ENCODE measurements at regions not wholly inside any gene's neighbourhood (a gene's known extent, or its start where the extent isn't known, plus 50 kb on each side); places are given as distances from the start of the nearest gene placed in this dataset.

DNA sequence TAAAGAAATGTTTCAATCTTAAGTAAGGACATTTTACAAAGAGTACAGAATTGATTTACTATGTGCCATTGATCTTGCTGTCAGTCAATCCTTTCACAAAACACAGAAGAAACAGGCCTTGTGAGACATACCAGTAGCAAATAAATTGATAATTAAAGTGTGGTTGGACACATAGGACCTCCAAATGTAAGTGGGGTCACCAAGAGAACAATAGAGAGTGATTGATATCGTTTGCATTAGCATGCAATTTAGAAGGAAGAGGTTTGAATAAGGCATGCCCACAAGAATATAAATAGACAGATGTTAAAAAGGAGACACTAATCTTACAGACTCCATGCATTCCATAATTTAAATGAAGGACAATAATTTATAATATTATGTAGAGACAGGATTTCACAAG, 1628.3 kb downstream of the PCDH9 start:
- Histone ChIP-seq H3K9me3 (ENCODE audit: severe bottlenecking) (no peaks in the 10 kb centered on the region), H3K27ac (no peak overlapping the region), H3K4me3 (ENCODE audit: low read depth, low read length) (no peak overlapping the region), H3K36me3 (no peaks in the 10 kb centered on the region), H3K27me3 (ENCODE audit: insufficient read depth, low read depth, severe bottlenecking) (no peaks in the 10 kb centered on the region)
- no peak for DNase-seq
- TF ChIP-seq, protein P1, sequence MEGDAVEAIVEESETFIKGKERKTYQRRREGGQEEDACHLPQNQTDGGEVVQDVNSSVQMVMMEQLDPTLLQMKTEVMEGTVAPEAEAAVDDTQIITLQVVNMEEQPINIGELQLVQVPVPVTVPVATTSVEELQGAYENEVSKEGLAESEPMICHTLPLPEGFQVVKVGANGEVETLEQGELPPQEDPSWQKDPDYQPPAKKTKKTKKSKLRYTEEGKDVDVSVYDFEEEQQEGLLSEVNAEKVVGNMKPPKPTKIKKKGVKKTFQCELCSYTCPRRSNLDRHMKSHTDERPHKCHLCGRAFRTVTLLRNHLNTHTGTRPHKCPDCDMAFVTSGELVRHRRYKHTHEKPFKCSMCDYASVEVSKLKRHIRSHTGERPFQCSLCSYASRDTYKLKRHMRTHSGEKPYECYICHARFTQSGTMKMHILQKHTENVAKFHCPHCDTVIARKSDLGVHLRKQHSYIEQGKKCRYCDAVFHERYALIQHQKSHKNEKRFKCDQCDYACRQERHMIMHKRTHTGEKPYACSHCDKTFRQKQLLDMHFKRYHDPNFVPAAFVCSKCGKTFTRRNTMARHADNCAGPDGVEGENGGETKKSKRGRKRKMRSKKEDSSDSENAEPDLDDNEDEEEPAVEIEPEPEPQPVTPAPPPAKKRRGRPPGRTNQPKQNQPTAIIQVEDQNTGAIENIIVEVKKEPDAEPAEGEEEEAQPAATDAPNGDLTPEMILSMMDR (IDR thresholded peaks at IDR 0.05; ENCODE audit: low read depth, low read length) = no peak

DNA sequence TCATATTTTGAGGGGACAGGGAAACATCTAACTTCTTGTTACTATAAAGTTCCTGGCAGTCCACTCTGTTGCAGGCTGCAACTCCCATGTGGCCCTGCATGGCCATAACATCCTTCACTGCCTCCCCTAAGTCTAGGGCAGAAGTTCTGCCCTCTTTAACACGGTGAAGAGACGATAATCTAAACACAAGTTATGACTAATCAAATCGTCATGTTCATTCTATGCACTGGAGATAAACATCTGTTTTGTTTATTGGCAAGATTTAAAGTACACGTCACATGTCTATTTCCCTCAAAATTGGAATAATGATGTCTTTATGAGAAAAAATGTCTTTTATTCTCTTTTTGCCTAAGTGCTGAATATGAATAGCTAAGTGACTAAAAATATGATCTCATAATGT, 1629.4 kb downstream of the PCDH9 start:
- H3K4me3 ChIP-seq (ENCODE audit: low read depth, low read length) = no peak overlapping the region
- TF ChIP-seq, protein P1 (IDR thresholded peaks at IDR 0.05; ENCODE audit: low read depth, low read length) = no peak
- no peak overlapping the region for H3K27ac ChIP-seq
- H3K9me3 ChIP-seq (ENCODE audit: severe bottlenecking) = no peaks in the 10 kb centered on the region
- no peaks in the 10 kb centered on the region for H3K27me3 ChIP-seq (ENCODE audit: insufficient read depth, low read depth, severe bottlenecking)
- no peak for DNase-seq
- H3K36me3 ChIP-seq = no peaks in the 10 kb centered on the region

DNA sequence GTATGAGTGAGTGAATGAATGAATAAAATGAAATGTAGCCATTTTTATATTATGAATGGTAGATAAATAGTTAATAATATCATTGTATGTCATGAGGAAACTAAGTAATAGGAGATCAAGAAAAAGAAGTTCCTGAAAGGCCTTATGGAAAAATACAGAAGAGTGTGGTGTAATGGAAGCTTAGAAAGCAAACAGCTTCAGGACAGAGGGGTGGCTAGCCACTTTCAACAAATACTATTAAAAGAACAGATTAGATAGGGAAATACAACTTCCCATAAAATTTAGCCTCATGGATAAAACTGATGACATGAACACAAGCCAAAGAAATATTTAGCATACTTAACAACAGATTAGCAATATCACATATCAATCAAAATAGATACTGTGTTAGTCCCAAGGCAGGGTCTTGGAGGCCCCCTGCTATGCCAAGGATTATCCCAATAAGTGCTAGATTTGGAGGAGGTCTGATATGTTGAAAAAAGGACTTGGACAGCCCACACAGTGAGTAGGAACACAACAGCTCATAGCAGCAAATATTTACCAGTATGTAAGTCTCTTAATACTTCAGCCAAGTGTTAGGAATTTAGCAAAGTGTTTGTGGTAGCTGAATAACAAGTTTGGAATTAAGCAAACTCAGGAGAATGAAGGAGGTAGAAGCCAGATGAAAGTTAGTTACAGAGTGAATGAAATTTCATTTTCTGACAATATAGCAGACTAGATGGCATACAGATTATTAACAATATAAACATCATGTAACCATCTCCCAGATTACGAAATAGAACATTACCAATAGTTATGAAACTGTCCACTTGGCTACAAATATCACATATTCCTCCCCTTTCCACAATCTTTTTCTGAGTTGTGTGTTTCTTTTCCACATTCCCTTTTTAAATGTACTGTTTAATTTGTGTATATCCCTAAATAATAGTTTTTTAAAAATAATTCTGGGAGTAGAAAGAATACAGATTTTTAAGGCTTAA, 1632.0 kb downstream of the PCDH9 start:
- no peaks in the 10 kb centered on the region for H3K9me3 ChIP-seq (ENCODE audit: severe bottlenecking)
- H3K4me3 ChIP-seq (ENCODE audit: low read depth, low read length) = no peak overlapping the region
- no peaks in the 10 kb centered on the region for H3K27me3 ChIP-seq (ENCODE audit: insufficient read depth, low read depth, severe bottlenecking)
- H3K27ac ChIP-seq = no peak overlapping the region
- TF ChIP-seq, protein P1 (IDR thresholded peaks at IDR 0.05; ENCODE audit: low read depth, low read length) = no peak
- no peaks in the 10 kb centered on the region for H3K36me3 ChIP-seq
- DNase-seq = no peak

DNA sequence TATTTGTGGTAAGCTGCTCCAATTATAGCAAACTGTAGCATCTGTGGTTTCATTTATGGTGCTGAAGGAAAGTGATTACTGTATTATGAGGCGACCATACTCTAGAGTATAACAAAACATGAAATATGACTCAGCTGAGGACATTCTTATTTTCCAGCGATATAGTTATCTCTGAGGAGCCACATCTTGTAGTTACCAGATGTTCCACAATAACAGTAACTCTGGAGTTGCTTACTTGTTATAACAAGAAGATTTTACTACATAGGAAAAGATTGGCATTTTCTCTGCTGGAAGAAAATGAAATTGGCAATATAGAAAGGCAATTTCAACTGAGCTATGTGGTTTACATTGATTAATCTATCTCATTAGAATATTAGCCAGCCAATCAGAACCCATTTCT, 1634.2 kb downstream of the PCDH9 start:
- no peak for DNase-seq
- TF ChIP-seq, protein P1 (IDR thresholded peaks at IDR 0.05; ENCODE audit: low read depth, low read length) = no peak
- Histone ChIP-seq H3K4me3 (ENCODE audit: low read depth, low read length) (no peak overlapping the region), H3K27me3 (ENCODE audit: insufficient read depth, low read depth, severe bottlenecking) (no peaks in the 10 kb centered on the region), H3K36me3 (no peaks in the 10 kb centered on the region), H3K27ac (no peak overlapping the region), H3K9me3 (ENCODE audit: severe bottlenecking) (no peaks in the 10 kb centered on the region)

DNA sequence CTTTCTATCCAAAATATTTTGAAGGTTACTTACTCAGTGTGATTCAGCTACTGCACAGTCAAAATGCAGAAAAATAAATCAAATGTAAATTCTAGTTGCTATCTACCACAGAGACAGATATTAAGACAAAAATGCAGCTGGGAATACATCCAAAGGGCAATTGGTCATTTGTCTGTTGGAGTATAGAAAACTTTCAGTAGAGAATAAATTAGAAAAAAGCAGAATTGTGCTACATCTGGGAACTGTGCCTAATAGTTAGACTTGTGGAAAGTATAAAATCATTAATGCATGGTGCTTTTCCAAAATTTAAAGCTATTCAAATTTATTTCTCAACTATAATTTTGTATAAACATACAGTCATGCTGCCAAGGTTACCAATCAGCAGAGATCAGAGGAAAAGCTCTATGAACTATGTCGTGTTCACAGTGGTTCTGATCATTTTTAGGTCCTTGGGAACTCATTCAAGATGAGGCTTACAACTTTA, 1635.8 kb downstream of the PCDH9 start:
- no peak overlapping the region for H3K4me3 ChIP-seq (ENCODE audit: low read depth, low read length)
- DNase-seq = no peak
- no peaks in the 10 kb centered on the region for H3K27me3 ChIP-seq (ENCODE audit: insufficient read depth, low read depth, severe bottlenecking)
- TF ChIP-seq, protein P1 (IDR thresholded peaks at IDR 0.05; ENCODE audit: low read depth, low read length) = no peak
- no peaks in the 10 kb centered on the region for H3K36me3 ChIP-seq
- H3K27ac ChIP-seq = no peak overlapping the region
- H3K9me3 ChIP-seq (ENCODE audit: severe bottlenecking) = no peaks in the 10 kb centered on the region
